CD1c-positive myeloid dendritic cell (primary cell): ENCODE measurements at regions not wholly inside any gene's neighbourhood (a gene's known extent, or its start where the extent isn't known, plus 50 kb on each side); places are given as distances from the start of the nearest gene placed in this dataset.

Experiments
- DNase-seq: peaks from one replicate; pipeline ENCODE4 v3.0.0-alpha.2; 2016; ENCODE audit errors: extremely low spot score

DNA sequence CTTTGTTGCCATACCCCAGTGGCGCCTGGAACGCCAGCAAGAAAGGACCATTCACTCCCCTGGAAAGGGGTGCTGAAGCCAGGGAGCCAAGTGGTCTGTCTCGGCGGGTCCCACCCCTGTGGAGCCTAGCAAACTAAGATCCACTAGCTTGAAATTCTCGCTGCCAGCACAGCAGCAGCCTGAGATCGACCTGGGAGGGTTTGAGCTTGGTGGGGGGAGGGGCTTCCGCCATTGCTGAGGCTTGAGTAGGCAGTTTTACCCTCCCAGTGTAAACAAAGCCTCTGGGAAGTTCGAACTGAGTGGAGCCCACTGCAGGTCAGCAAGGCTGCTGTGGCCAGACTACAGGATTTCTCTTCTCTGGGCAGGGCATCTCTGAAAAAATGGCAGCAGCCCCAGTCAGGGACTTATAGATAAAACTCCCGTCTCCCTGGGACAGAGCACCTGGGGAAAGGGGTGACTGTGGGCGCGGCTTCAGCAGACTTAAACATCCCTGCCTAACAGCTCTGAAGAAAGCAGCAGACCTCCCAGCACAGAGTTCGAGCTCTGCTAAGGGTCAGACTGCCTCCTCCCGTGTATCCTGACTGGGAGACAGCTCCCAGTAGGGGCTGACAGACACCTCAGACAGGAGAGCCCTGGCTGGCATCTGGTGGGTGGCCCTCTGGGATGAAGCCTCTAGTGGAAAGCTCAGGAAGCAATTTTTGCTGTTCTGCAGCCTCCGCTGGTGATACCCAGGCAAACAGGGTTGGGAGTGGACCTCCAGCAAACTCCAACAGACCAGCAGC, 281.1 kb upstream of the SP4 start:
- DNase-seq = no peak

DNA sequence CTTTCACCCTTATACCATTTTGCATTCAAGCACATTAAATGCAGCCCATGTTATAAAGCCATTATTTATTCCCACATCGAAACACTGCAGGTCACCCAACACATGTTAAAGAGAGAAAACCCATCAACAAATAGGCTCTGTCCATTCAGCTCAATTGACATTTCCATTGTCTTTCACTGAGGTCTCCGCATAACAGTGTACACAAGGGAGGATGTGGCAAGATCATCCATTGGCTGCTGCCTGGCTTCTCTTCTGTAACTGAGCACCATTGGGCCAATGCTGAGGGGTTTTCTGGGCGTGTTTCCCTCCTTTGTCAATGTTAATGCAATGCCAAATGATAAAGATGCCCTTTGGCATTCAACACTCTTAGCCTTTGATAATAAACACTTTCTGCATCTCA, 278.1 kb upstream of the SP4 start:
- no peak for DNase-seq

DNA sequence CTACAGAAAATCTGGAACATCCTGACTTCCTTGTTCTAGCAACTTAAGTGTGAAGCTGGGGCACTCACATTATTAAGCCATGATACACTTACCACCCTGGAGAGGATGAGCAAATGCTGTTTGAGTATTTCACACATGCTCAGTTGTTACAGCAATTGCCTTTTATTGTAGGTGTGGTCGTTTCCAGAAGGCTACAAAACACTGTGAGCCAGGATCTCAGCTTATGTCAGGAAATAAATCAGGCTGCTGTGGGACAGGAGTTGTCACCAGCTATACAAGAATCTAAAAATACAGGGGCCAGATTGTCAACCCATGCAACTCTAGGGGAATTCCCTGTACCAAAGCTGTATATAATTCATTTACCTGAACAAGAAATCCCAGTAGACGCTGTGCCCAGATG, 273.3 kb upstream of the SP4 start:
- DNase-seq = no peak

DNA sequence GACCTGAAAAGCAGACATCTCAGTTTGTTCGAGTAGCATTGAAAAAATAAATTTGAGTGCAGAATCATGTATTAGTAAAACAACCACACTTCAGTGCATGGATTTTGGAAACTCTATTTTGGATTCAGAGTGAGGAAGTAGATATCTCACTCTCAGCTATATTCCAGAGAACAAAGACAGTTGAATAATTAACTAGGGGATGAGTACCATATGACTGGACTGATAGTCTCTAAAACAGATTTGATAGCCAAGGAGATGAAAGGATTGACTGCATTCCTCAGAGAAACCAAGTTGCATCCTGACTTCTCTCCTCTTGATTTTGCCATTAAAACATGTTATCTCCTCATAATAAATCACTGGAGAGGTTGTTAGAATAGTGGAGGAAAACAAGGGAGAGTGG, 268.4 kb upstream of the SP4 start:
- DNase-seq = no peak

DNA sequence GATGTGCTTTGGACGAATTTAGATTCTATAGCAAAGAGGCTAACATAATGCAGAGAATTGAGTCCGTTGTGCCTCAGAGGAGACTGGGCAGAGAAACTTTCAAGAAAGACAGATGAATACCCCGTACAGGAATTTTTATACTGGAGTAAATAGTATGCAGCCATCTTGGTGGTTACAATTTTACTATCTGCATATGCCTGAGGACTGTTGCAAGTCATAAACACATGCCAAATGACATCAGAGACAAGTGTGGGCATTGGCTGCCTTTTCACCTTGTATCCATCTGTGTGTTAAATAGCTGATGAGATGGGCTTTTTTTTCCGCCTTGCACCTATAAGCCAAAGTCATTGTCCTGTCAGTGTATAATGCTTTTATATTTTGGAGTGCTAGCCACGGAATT, 267.5 kb upstream of the SP4 start:
- no peak for DNase-seq

DNA sequence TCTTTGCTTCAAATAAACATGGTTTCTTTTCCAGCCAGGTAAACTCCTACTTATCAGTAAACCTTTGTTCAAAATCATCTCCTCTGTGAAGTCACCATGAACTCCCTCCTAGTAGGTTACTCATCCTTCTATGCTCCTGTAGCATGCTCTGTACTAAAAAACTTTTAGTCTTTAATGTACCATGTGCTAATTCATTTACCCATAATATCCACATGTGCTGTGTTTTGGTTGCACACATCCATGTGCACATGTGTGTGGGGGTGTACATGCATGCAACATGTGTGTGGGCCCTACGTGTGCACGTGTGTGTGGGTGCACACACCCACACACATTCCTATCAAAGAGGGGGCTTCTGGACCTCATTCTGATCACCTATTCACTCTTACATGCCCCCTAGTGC, 259.9 kb upstream of the SP4 start:
- DNase-seq = no peak

DNA sequence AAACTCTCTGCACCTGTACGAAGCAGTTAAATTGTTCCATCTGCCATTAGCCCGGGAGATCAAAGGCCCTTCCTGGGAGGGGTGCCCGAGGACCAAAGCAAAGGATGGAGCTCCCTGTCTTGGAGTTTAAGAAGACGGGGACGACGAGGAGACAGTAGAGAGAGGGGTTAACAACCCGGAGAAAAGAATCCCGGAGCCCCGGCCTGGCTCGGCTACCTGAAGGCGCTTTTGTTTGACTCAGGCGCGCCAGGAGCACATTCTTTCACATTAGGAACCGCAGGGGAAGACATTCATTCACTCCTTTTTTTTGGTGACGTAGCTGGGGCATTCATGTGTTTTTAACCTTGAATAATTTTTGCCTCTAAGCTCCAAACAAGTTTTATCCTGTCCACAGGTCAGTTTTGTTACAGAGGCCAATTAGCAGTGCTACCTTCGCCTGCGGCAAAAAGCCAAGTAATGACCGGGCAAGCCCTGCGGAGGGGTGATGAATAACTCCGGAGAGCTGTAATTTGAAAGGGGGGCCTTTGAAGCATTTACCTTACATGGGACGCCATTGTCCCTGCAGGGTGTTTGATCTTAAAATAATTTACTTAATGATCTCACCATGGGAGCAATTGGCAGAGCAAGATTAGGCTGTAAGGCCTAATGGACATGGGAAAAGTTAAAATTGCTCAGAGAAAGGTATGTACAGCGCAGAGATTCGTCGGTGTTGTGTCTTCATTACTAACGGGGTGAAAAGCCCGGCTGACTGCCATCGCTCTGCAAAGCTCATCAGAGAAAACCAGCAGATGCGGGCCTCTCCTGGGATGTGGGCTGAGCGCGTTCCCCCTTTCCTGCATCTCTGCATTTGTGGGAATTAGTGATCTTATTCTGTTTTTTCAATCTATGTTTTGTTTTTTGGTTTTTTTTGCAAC, 258.0 kb upstream of the SP4 start:
- DNase-seq = no peak

DNA sequence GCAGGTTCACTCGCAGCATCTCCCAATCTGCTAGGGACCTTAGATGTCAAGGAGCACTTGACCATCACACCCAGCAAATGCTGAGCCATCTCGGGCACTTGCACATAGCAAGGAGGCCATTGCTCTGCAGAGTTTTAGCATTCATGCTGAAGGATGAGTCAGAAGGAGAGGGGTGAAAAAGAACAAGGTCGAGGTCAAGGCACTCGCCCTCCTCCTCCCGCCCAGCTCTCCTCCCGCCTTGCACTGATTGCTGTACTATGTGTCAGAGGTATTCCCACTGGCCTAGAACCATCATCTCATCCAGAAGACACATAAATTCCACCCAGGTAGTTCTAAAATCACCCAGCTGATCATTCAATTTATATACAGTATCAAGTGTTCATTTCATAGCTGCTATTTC, 255.1 kb upstream of the SP4 start:
- DNase-seq = no peak

DNA sequence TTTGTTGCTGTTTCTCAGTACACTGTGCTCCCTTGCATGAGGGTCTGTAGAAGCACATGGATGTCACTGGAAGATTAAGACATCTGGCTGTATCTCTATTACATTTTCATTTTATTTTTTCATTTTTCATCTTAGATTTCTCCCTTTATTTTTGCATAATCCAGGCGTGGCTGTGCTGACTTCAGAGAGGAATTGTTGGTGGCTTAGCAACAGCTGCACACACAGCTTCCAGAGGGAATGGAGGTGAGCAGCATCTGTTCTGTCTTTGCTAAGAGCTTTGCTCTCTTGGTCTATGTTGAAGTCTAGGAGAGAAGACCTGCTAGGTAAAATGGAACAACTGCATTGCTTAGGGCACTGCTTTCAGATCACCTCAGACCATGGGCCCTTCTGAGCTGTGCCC, 254.4 kb upstream of the SP4 start:
- DNase-seq = no peak

DNA sequence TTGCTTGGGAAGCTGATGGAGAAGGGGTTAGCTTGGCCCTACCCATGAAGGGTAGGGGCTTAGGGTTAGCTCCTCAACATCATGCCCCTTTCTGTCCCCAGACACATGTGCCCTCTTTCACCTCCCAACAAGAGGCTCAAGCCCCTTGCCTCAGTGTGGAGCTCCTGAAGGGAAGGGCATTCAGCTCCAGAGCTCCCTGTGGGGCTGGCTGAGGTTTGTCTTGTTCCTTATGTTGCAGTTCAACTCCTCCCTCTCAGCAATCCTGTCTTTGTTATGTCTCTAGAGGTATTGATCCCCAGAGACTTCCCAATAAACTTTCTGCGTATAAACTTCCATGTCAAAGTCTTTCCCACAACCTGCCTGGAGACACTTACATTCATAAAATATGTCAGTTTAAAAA, 252.2 kb upstream of the SP4 start:
- no peak for DNase-seq

DNA sequence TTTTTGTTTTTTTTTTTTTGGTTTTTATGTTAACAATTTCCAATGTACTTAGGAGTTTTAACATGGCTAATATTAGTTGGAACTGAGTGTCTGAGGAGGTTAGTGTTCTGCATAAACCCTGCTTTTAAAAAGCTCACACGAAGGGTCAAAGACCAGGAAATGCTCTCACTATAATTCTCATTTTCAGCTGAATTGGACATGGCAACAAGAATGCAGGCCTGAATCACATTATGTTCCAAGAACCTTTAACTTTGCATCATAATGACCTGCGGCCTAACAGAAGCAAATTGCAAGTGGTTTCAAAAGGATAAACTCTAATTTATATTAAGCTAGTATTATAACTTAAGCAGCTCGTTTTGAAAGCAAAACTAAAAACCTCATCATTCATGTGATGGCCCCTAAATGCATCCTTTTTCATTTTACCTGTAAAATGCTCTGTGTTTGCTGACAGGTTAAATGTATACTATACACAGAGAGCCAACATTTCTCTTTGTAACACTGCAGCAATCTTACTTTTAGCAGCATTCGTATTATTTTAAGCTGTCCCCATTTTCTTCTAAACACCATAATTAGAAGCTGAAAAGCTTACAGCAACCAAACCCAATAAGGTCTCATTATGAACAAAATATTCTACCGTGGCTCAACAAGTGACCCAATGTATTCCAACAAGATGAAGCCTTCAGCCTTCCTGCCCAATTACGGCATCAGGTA, 242.8 kb upstream of the SP4 start:
- no peak for DNase-seq

DNA sequence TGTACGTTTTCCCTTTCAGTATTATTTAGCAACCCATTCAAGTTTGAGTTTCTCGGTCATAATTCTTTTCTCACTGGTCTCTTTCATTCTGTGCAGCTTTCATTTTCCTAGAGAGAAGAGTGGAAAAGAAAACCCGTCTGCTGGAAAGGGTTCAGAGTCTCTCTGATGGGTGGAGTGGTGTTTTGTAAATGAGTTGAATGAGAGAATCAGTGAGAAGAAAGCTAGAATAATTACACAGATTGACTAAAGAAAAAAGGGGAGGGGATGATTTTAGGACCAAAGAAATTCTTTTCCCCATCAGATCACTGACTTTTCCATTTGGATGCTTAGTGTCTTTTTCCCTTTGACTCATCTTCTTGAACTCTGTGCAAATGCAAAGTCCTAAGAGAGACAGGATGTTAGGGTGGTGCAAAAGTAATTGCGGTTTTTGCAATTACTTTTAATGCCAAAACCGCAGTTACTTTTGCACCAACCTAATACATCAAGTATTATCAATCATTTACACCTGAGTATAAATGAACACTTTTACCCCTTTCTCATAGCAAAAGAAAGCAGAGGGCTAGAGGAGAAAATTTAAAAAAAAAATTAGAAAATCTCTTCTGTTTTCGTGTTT, 242.1 kb upstream of the SP4 start:
- no peak for DNase-seq

DNA sequence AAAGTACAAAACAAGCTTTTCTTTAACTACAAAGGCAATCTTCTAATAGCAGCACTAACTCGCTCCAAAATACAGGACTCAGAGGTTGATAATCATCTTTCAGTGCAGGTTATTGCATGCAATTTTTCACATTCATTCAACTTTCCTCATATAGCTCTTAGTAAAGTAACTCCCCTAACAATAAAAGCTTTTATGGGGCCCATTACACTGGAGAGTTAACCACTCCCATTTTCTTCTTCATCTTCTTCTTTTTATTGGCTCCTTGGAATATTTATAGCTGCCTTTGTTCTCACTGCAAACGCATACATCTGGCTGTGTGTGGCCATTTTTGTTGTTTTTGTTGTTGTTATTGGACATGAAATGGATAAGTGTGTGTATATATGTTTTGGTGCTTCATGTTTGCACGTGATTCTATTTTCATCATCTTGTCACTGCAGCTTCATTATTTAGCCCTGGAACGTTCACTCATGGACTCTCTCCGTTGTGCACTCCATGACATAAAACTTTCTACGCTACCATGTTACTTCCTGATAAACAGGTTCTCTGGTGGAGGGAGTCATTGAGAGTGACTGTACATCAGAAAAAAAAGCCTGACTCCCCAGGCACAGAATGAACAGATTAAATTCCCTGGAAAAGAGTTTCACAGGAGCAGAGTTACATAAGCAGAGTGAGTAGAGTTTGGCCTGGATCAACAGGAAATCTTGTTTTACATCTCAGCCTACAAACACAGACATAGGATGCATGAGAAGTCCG, 236.4 kb upstream of the SP4 start:
- DNase-seq = no peak

DNA sequence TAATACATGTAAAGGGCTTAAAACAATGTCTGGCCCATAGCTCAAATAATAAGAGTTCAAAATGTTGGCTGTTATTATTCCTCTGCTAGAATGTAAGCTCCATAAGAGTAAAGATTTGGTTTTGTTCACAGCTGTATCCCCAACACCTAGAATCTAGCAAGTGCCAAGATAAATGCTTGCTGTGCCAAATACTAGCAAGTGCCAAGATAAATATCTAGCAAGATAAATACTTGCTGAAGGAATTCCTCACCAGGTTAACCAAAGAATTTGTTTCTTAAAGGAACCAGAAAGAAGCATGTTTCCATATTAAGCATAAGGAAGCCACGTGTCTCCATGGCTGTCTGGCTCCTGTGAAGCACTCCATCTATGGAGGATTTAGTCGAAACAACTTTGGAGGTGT, 235.2 kb upstream of the SP4 start:
- DNase-seq = no peak

DNA sequence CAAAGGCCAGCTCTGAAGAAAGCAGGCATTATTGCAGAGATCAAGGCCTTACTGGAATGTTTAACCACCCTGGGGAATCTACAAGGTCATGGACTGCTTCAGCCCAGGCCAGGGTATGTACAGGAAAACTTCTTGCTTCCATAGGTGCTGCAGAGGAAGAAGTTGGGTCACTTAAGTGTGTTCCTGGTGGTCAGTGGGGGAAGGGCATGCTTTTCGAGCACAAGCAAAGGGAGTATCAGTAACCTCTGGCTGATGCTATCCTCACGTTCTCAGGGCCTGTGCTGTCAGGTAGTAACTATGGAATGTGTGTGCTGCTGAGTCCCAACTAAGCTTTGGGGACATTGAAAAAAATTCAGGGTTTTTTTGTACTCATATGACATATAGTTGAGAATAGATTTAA, 234.0 kb upstream of the SP4 start:
- DNase-seq = no peak

DNA sequence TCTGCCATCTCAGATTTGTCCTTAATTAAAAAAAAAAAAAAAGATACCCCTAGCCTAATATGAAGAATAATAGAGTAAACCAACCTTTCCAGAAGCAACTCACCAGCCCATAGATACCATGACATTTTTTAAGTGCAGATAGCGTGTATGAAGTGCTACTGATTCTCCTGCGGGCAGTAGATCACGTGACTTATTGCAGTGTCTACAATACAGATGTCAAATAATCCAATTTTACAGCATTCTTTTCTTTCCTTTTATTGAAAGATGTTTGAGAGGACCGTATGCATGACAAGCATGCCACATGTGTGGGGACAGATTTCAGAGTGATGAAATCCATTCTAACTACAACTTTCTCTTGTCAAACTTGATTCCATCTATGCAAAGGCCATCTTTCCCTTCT, 232.9 kb upstream of the SP4 start:
- no peak for DNase-seq

DNA sequence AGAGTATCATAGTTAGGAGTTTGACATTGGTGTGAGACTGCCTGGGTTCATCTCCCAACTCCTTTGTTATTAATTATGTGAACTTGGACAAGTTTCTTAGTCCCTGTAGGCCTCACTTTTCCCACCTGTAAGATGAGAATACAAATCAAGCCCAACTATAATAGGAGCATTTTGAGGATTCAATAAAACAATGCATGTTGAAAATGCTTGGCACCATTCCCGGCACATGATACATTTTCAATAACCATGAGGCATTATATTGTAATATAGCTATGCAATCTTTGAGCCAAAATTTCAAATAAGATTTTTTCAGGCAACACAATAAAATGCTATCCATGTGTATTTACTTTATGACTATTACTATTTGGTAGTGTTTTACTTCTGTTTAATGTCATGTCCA, 229.0 kb upstream of the SP4 start:
- no peak for DNase-seq

DNA sequence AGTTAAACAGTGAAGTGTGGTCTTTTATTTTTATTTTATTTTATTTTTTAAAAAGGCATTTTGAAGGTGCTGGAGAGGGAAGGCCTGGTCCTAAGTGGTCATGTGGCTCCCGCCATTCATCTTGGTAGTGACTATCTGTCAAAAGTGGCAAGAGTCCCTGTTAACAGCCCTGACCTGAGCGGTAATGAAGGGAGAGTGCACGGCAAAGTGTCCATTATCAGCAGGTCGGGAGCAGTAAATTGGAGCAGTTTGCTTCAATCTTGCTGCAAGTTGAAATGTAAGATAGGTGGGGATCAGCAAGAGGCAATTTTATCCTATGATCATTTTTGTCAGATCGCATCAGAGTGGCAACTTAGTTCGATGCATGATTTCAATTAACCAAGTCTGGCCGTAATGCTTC, 227.4 kb upstream of the SP4 start:
- no peak for DNase-seq

DNA sequence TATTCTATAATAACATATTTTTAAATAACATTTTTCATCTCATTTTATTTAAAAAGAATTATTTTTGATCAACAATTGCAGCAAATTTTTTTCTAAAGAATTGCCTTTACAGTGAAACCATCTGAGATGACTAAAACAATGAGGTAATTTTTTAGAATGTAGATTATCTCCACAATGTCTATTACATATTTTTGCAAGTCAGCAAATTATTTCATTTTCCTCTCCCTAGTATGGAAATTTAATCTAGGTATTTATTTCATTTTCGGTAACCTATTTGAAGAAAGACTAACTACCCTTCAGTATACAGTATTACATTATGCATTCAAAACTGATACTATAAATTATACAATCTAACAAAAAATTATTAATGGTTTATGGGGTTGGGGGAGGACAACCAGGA, 213.2 kb upstream of the SP4 start:
- no peak for DNase-seq

DNA sequence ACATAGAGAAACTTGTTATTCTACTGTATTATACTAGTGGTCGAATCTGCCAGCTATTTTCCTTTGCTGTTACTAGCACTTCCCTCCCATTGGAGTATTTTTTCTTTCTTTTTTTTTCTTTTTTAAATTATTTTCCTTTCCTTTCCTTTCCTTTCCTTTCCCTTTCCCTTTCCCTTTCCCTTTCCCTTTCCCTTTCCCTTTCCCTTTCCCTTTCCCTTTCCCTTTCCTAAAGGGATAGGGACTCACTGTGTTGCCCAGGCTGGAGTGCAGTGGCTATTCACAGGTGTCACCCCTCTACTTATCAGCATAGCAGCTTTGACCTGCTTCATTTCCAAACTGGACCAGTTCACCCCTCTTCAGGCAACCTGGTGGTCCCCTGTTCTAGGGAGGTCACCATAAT, 212.6 kb upstream of the SP4 start:
- no peak for DNase-seq

DNA sequence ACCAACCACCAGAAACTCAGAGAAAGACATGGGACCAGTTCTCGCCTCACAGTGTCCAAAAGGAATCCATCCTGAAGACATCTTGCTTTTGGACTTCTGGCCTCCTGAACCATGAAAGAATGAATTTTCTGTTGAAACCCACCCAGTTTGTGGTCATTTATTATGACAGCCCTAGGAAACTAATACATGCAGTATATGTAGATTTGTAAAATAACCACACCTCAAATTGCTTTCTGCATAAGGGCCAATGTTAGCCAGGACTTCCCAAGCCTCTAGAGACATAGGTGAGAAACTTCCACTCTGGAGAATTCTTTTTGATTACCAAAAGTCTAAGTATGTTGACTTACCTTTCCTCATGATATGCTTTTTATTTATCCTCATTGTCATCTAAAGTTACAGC, 210.5 kb upstream of the SP4 start:
- DNase-seq = no peak

DNA sequence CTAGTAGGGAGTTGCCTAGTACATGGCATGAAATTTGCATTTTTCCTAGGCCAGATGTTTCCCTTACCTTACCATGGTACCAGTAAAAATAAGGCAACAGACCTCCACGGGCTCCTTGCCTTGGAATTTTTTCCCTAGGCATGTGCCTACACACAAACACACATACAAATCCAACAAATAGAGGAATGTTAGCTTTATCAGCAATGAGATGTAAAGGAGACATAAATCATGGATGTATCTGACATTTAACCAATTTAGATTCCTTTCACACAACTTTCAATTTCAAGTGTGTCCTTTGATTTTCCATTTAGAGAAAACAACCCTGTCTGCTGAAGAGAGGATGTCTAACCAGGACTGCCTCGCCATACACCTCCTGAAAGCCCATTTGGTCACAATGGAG, 209.7 kb upstream of the SP4 start:
- no peak for DNase-seq
